Activated CD4-positive, CD25-positive, alpha-beta regulatory T cell treated with anti-CD3 and anti-CD28 coated beads, Interleukin-2, amount 50 U/mL, for 24 hours (primary cell): ENCODE measurements at regions not wholly inside any gene's neighbourhood (a gene's known extent, or its start where the extent isn't known, plus 50 kb on each side); places are given as distances from the start of the nearest gene placed in this dataset.

Experiments
- ATAC-seq, 2 donors: fragments of 150-1000 bp; cut with Tn5 transposase; one replicate each; pipeline ENCODE4 v1.10.0; 2021; ENCODE audit warnings: mild to moderate bottlenecking in 1 of 2, moderate library complexity in 1 of 2

DNA sequence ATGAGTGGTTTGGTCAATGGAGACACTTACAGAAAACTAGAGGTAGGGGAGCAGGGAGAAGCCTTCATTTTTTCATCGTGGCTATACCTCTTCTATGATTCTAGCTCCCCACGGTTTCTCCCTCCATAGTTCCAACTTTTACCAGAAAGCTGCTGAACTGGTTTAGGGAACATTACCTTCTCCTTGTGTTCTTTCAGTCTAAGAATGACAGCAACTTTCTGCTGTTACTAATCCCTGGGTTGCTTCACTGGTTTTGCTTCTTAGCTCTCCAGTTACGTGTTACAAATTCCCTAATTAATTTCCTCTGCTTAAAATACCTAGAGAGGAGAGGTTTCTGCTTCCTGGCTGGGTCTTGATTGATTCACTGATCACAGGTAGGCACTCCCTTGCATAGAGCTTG is 499.9 kb downstream of the SLC4A3 start:
- ATAC-seq = no peak

- no peak for ATAC-seq
Observed at GRCh38 chr2:220127876-220128275, 500.4 kb downstream of the SLC4A3 start.

DNA sequence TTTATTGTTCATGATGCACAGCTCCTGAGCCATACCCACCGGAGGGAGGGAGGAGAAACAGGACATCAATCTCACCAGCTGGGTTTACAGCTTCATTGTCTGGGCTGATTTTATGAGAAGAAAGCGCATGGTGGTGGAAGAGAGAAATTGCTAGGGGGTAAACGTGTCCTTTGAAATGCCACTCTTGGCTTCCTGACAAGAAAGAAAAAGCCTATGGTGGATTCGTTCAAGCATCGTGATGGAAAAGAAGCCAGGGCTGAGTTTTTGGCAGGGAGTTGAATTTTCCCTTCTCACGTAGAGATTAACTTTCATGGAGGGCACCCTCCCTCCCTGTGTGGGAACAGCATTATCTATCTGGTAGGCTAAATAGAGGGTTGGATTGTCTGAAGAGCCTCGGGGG is 502.0 kb downstream of the SLC4A3 start:
- ATAC-seq = no peak

DNA sequence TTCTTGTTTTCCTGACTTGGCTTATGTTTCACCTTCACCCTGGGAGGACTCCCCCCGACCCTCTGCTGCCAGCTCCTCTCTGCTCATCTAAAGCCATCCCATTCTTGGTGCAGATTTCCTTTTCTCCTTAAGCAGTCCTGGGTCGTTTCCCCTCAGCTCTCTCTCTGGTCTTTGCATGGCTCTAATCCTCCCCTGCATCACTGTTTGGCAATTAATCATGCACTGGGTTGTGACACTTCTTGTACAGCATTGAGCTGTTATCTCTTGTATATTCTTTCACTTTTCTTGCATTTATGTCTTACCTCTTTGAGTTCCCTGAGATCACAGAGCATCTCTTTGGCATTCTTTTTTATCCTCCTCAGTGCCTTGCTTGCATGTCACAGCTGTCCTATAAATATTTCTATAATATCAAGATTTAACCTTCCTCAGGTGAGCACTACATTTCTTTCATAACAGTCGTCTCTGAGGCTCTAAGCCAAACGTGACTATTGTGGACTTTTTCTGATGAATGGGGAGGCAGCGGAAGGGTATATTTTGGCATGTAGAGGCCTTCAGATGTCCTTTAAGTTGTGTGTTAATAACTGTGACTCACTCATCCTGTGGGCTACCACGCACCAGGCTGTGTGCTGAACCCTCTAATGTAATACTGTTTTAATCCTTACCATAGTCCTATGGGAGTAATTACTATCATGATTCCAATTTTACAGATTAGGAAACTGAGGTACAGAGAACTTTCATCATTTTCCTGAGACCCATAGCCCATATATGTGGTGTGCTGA is 507.5 kb downstream of the SLC4A3 start:
- no peak for ATAC-seq

GRCh38 chr2:220143336-220143735 is 515.9 kb downstream of the SLC4A3 start:
- no peak for ATAC-seq

- ATAC-seq = no peak
Observed at GRCh38 chr2:220144411-220144810, 517.0 kb downstream of the SLC4A3 start.

DNA sequence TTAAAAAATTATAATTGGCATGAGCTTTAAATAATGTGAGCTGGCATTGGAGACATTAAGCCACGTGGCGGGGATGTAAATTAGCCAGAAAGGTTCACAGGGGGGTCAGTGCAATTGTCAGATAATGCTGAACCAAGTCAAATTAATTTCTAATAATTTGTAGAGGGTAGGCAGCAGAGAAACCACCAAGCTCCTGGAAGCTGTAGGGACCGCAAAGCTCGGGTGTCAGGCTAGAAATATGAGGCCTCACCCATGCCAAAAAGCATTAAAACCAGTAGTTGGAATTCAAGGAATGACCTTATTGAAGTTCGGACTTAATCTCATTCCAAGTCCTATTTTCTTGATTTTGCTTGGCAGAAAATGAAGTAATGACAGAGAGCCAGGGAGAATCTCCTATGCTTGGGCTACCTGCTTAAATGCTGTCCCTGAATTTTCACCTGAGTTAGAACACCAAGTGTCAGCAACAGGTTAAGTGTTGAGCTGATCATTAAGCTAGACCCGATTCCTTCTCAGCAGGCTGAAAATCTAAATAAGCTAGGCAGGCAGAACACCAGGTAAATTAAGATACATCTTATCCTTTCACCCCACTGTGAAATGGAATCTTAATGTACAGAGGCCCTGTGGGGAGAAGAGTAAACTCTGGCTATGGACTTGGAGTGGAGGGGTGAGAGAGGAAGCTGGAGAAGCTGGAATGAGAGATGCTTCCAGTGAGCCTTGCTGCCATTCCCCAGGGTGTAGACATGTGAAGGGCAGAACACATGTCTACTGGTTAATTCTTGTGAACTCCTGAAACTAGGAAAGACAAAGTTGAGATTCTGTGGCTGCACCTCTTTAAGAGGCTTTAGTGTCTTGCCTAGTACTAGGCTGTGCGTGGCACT is 520.0 kb downstream of the SLC4A3 start:
- no peak for ATAC-seq

GRCh38 chr2:220148471-220149248 is 521.2 kb downstream of the SLC4A3 start:
- ATAC-seq = no peak

DNA sequence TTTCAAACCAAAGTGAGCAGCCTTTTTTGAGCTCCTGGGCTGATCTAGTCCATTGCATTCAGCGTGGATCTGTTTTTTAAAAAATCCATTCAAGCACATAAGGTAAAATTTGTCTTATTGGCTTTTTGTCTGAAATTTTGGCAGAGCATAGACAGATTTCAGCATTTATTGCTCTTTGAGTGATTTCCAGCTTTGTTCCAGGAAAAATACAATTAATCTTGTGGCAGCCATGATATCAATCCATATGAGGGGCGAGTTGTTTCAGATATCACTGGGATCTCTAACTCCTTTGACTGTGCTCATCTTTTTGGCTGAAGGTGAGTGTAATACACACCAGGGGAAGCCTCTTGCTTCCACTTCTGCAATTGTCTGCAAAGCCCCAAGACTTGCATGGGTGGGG is 523.9 kb downstream of the SLC4A3 start:
- ATAC-seq = no peak

DNA sequence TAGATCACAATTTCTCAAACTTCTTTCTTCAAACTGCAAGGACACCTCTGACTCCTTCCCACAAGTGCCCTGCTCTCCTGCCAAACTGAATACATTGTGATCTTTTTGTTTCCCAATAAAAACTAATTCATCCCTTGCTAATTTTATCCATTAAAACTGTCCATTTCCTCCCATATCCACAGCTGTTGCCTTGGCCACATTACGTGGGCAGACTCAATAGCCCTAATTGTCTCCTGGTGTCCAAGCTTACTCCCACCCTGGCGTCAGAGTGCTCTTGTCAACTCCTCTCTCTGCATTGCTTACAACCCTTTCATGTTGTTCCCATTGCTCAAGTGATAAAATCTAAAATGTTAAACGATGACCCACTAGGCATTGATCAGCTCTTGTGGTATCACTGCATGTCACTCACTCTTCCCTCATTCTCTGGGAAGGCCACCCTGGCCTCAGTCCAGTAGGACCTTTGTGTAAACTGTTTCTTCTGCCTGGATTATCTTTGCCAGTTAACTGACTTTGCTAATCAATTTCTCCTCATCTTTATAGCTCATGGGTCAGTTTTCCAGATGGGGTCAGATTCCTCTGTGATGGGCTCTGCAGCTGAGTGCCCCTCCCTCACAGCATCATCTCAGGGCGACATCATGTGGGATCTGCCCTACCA is 525.0 kb downstream of the SLC4A3 start:
- ATAC-seq = no peak

DNA sequence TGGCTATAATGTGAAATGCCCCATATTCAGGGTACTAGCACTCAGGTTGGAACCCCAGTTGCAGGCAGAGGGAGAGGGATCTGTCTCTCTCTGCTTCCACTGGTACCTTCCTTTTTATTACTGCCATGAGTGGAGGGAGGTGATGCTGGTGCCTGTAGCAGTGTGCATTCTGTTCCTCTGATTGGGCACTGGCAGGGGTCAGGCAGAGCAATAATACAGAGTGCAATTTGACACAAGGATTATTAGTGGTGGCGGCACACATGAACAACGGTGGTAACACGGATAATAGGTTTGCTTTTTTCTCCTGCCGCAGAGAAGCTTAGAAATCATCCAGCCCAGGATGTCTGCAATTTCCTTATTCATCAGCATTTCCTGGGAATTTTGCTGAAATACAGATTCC is 525.7 kb downstream of the SLC4A3 start:
- no peak for ATAC-seq

DNA sequence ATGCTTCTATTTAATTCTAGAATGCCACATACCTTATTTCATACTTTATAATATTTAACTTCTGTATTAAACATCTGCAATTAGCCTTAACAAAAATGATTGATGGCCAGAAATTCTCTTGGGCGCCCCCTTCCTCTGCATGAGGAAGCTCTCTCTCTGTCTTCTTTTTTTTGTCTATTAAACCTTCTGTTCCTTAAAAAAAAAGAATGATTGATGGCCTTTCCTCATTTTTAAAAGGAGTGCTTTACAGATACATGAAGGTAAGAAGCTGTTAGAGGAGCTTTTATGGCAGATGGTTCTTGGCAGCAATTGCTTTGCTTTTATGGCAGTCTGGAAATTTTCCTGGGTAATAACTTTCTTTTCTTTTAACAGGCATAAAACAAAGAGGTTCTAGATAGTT is 526.9 kb downstream of the SLC4A3 start:
- no peak for ATAC-seq

DNA sequence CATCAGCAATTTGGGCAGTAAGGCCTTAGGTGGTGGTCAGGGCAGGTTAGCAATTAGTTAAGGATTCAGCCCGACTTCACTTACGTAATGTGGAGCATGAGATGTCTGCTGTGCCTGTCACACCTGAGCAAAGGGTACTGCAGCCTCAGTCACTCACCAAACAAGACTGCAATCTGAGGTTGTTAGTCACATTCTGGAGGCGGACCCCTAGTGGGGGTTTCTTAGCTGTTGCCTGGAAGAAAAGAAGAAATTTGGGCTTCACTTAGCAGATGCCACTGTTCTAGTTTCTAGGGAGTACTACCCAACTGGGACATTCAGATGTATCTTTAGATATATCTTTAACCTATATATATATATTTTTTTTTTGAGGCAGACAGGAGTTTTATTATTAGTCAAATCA is 529.9 kb downstream of the SLC4A3 start:
- ATAC-seq = no peak

- no peak for ATAC-seq
Observed at GRCh38 chr2:220159738-220160137, 532.3 kb downstream of the SLC4A3 start.

DNA sequence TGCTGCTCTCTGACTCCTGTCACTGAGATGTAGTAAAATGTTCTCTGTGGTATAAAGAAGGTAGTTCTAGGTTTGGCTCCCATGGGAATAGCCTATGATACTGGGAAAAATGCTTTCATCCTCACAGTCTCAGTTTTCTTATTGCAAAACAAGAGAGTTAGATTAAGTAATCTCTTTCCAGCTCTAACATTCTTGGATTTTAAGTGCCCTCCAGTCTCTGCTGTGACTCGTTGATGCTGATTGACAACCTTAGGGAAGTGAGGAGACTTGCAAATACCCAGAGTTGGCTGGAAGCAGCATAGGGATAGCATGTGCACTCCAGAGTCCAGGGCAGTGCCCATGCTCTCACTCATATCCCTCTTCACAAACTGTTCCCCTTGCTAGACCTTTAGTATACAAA is 534.9 kb downstream of the SLC4A3 start:
- no peak for ATAC-seq

DNA sequence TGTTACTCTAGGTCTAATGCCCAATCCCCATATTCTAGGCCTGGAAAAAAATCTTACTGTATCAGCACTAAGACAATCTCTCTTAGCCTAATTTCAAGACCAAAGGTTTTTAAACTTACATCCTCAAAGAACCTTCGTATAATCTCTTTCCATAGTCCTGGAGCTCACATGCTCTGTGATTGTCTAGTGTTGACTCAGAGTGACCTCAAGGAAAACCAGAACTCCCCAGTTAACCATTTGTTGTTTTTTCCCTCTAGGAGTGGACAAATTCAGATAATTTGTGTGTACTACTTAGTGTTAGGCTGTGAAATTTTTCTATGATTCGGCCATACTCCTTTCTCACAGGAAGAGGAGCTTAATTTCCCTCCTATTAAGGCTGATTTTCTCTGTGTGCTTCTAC is 536.1 kb downstream of the SLC4A3 start:
- ATAC-seq = no peak

- no peak for ATAC-seq
Observed at GRCh38 chr2:220165401-220165800, 538.0 kb downstream of the SLC4A3 start.

DNA sequence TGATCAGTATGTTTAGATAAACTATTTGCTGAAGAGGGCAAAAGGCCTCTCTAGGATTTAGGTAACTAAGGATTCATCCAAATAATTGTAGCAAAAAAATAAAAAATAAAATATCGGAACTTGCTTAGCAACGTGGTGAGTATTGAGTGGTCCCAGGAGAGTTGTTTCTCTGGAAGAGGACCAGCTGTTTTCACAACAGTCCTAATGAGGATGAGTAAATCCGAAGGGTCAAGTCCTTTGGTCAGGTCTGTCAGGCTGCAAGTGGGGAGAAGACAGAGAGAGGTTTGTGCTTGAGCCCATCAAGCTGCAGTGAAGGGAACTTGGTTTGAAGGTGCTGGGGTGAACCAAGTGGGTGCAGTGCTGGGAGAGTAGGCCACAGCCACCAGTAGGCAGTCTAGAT is 539.2 kb downstream of the SLC4A3 start:
- ATAC-seq = no peak

- ATAC-seq = no peak
Observed at GRCh38 chr2:220167956-220168355, 540.5 kb downstream of the SLC4A3 start.

DNA sequence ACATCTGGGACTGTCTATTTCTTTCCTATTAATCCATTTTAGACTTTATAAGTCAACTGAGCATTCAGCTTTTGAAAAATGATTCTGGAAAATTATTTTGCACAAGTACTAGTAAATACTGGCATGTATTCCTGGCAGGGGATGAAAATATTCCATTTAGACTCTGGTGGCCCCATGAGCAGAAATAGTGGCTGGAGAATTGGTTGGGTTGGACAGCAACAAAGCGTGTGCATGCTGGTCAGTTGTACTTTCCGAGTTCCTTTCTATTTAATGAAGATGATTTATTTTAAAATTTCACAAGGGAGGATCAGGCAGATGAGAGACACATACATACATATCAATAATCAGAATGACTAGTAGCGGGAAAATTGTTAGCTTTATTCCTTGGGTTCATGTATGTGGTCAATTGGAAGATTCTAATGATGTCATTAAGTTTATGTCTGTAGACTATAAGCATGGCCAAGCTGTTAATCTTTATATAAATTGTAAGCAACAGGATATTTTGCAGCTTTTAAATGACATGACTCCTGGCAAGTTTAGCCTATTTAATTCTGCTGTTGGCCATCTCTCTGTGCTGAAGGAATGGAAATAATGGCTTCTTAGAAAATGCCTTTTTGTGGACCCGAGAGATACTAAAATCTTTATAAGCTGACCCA is 541.6 kb downstream of the SLC4A3 start:
- ATAC-seq = no peak

DNA sequence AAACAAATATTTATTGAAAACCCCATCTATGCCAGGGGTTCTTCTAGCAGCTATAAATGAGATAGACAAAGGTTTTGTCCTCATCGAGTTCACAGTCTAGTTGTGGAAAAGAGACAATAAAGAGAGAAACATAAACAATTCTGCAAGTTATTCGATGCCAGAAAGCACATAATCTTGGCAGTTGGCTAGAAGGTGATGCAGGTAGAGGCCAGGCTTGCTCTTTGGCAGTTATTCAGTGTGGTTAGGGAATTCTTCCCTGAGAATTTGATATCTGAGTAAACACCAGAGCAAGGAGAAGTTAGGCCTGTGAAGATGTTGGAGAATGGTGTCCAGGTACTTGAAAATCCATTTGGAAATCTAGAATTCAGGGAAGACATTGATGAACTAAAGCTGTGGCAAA is 547.4 kb downstream of the SLC4A3 start:
- no peak for ATAC-seq

- no peak for ATAC-seq
Observed at GRCh38 chr2:220175967-220176366, 548.5 kb downstream of the SLC4A3 start.
